NCI-H2081 treated with DMSO at 0.1 percent for 48 hours (cell line): ENCODE measurements at regions not wholly inside any gene's neighbourhood (a gene's known extent, or its start where the extent isn't known, plus 50 kb on each side); places are given as distances from the start of the nearest gene placed in this dataset.
"Not testable (repeated sequence)": the region's sequence is repeated elsewhere in the genome, so short reads cannot be mapped to it uniquely, and the experiment has no call there.

ENCODE experiments used
- DNase-seq: peaks from one replicate; lab custom pipeline; 2025; lab: John Stamatoyannopoulos, UW

DNA sequence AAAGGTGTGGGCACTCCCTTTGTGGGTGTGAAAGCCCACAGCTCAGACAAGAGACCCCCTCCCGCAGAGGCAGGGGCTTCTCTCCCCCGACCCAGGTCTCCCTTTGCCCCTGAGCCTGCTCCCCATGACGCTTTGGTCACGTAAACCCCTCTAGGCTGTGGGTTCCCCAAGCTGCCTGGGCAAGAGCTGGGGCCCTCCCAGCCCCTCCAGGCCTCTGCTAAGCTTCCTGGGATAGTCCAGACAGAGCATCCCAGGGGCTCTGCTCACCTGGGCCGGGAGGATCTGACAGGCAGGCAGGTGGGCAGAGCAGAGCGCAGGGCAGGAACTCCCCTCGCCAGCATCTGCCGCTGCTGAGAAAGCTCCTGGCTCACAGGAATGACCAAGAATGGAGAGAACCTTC lies 177.3 kb downstream of the BANP start:
- no peak for DNase-seq

GRCh38 chr16:88129133-88129532 lies 177.9 kb downstream of the BANP start:
- not testable (repeated sequence) for DNase-seq

DNA sequence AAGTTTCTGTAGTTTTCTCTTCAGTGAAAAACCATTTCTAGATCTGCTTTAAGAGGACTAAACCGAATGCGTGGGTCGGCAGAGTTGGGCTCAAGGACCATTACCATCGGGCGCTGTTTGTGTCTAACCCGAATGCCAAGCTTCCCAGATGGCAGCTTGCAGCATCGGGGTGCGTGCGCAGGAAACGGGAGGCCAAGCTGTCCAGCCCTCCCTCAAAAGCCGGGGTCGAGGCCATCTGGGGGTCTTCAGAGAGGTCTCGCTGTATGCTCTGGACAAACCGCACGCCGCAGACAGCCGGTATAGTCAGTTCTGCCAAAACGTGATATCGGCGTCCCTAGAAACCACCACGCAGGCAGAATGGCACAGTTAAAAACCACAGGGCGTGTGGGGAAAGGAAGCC lies 178.8 kb downstream of the BANP start:
- DNase-seq: no peak

DNA sequence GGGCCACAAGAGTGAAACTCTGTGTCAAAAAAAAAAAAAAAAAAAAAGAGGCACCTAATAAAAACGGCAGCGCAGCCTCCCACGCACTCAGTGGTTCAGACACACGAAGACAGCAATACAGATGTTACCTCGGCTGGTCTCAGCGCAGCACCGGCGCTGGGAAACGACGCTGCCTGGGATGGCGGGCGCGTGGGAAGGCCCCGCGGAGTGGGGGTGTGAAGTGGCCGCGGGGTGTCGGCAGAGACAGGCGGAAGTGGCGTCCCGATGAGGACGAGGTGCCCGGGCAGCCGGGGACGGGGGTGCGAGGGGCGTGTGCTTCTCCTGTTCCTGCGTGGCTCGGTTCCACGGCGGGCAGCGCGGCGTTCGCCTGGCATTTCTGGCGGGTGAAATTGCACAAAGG lies 179.4 kb downstream of the BANP start:
- DNase-seq: no peak

DNA sequence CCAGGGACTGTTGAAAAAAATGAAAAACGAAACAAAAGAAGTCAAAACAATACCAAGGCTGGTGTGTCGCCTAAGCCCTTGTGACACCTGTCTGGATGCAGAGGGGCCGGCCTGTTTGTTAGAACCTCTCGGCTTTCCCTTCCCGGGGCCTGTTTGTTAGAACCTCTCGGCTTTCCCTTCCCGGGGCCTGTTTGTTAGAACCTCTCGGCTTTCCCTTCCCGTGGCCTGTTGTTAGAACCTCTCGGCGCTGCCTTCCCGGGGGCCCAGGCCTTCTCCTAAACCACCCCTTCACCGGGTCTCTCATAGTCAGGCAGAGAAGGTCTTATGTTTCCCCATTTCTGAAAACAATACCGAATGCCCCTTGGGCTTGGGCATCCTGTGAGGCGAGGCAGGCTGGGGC lies 180.0 kb downstream of the BANP start:
- DNase-seq: no peak

- no peak for DNase-seq
Measured at GRCh38 chr16:88131966-88132365, 180.7 kb downstream of the BANP start.

- DNase-seq: no peak
Measured at GRCh38 chr16:88132836-88133506, 181.7 kb downstream of the BANP start.

GRCh38 chr16:88133507-88133843 lies 182.2 kb downstream of the BANP start:
- no peak for DNase-seq

DNA sequence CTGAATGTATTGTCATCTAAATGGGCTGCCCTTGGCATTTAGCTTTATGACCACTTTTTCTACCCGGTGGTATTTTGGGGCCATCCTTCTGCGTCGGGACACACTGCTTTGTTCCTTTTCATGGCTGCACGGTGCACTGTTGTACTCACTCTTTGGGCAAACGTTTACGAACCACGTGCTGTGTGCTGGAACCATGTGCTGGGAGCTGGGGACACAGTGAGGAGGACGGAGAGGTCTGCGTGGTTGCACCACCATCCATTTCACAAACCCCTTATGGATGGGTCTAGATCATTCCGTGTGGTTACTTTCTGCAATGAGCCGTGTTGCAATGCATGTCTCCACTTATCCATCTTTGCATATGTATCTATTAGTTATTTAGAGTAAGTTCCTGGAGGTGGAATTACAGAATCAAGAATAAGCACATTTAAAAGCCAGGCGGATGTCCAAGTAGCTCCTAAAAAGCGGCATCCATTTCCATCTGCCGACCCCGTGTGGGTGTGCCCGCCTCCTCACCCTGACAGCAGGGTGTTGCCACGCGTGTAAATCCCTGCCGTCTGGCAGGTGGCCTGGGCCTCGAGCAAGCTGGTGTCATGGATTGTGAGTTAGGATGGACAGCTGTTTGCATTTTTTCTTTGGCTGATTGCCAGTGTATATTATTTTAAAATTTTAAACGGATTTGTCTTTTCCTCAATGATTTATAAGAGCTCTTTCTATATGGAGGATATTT lies 183.1 kb downstream of the BANP start:
- DNase-seq: not testable (repeated sequence)

- DNase-seq: not testable (repeated sequence)
Measured at GRCh38 chr16:88134899-88135682, 183.9 kb downstream of the BANP start.

DNA sequence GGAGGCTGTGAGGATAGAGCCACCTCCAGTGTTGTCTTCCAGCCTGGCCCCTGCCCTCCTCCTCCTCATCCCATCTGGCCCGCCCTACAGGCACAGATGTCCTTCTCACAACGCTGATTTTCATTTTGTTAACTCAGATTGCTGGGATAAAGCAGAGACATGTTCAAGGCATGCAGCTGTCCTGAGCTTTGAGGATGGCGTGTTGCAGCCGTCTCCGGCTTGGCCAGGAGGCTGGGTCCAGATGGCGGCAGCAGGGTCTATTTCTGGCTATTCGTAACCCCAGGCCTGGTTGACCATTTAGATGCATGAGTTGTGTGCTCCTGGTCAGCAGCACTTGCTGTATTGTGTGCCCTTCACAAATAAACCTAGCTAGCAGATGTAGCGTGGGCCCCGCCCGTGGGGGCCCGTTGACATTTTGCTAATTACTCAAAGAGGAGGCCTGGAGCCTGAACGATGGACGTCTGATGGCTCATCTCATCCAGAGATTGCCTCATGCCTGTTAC lies 185.0 kb downstream of the BANP start:
- not testable (repeated sequence) for DNase-seq

GRCh38 chr16:88136939-88137338 lies 185.7 kb downstream of the BANP start:
- DNase-seq: not testable (repeated sequence)

- not testable (repeated sequence) for DNase-seq
Measured at GRCh38 chr16:88139141-88139540, 187.9 kb downstream of the BANP start.

GRCh38 chr16:88140195-88140594 lies 189.0 kb downstream of the BANP start:
- DNase-seq: not testable (repeated sequence)

- DNase-seq: no peak
Measured at GRCh38 chr16:88141580-88141979, 190.3 kb downstream of the BANP start.

- not testable (repeated sequence) for DNase-seq
Measured at GRCh38 chr16:88142056-88142935, 191.1 kb downstream of the BANP start.

DNA sequence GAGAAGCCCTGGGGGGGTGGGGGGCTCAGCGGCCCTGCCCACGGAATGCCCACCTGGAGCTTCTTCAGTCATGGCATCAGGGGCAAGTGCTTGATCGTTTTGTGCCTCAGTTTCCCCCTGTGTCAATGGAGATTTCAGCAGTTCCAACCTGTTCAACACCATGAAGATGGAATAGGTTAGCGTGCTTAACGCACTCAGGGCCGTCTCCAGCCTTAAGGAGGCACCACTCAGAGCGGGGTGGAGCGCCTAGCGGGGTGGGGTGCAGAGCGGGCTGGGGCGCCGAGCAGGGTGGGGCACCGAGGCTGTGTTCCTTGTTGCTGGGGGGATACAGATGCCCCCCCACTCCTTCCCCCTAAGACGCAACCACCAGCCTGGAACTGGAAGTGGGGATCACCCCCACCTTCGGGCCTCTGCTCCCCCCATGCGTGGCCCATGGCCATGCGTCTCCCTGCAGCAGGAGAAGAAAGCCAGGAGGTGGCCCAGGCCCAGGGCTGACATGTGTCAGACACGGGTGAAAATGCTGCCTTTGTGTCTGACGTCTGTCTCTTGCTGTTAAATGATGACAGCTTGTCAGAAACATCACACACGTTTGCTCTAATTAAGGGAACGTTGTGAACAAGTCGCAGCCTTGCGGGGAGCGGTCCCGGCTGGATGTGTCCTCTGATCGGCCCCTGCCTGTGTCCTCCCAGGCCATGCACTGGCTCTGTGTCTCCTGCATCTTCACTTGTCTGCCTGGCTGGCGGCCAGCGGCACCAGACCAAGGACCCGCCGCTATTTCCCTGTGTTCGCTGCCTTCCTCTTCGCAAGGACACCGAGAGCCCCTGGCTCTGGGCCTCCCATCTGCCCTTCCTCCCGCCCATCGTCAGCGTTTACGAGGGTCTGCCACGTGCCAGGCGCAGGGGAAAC lies 192.1 kb downstream of the BANP start:
- not testable (repeated sequence) for DNase-seq

DNA sequence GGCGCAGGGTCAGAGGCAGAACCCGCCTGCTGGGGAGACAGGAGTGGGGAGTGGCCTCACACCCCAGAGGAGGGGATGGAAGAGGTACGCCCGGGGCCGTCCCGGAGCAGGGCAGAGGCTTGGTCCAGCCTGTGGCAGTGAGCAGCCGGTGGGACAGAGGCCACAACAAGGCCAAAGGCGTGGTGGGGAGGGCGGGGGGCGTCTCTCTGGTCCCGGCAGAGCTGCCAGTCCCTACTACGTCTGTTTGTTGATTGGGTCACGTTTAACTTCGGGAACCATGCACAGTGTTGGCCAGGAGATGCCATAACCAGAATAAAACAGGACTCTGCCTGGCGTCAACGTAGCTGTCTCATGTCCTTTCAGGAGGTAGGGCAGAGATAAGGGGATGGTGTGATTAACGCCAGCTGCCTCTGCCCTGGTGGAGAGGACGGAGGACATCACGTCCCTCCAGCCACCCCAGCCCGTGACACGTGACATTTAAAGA lies 192.8 kb downstream of the BANP start:
- DNase-seq: no peak

DNA sequence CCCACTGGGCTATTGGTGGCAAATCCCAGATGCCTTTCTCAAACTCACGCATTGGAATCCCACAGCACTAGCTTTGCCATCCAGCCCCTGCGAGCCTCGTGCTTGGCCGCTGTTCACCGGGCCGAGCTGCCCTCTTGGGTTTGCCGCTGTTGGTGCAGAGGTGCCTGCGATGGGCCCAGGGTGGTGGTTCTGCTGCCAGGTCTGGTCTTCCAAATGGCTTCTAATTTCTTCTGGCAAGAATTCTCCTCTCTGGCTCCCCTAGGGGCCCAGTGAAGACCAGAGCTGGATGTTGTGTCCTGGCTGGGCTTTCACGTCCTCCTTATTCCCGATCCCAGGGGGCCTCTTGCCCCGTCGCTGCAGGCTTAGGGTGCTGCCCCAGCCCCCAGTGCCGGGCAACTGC lies 194.1 kb downstream of the BANP start:
- not testable (repeated sequence) for DNase-seq

- DNase-seq: not testable (repeated sequence)
Measured at GRCh38 chr16:88145824-88146405, 194.7 kb downstream of the BANP start.
